HEK293 (cell line): ENCODE measurements at regions not wholly inside any gene's neighbourhood (a gene's known extent, or its start where the extent isn't known, plus 50 kb on each side); places are given as distances from the start of the nearest gene placed in this dataset.

Experiments
- CTCF ChIA-PET: fragments of 350-600 bp; formaldehyde crosslinking; extraction: SDS; loops from one replicate; lab custom pipeline; 2021; ENCODE audit warnings: antibody characterized with exemption; lab: Yijun Ruan, JAX
- POLR2A ChIA-PET: fragments of 300-600 bp; formaldehyde crosslinking; extraction: SDS; loops from one replicate; lab custom pipeline; 2020; ENCODE audit warnings: antibody characterized with exemption, inconsistent platforms; lab: Yijun Ruan, JAX
- H3K27ac ChIP-seq: fragments of 200-500 bp; sonication (Bioruptor generic); 2 replicates; pipeline ENCODE4 v1.5.1; 2014; ENCODE audit warnings: low read depth, low read length, control low read depth, inconsistent platforms; ENCODE audit errors: extremely low read depth
- H3K36me3 ChIP-seq, 2 experiments: fragments of 200-500 bp in 1 of 2; sonication (Bioruptor generic) in 1 of 2; 1 replicate in 1 of 2; 2 replicates in 1 of 2; pipeline ENCODE4 v1.5.1; 2014 to 2017; ENCODE audit warnings: inconsistent platforms in 2 of 2, low read length in 2 of 2; ENCODE audit not compliant: control insufficient read depth in 2 of 2, insufficient read depth in 1 of 2
- H3K4me1 ChIP-seq: fragments of 200-500 bp; sonication (Bioruptor generic); 2 replicates; pipeline ENCODE4 v1.5.1; 2014; ENCODE audit warnings: mild to moderate bottlenecking, low read length, inconsistent platforms; ENCODE audit not compliant: control insufficient read depth, insufficient read depth
- H3K4me3 ChIP-seq: 2 replicates; pipeline ENCODE4 v1.5.1; 2011; ENCODE audit warnings: low read depth, mild to moderate bottlenecking, control low read depth, low read length, moderate library complexity
- H3K9me3 ChIP-seq: fragments of 200-500 bp; sonication (Bioruptor generic); 2 replicates; pipeline ENCODE4 v1.5.1; 2014; ENCODE audit warnings: low read depth, low read length, inconsistent platforms; ENCODE audit not compliant: control insufficient read depth, insufficient read depth
- MZF1 ChIP-seq: fragments of 450-650 bp; formaldehyde crosslinking; IDR thresholded peaks from 2 replicates; pipeline ENCODE4 v1.5.1; 2017; ENCODE audit warnings: missing biosample characterization, missing genetic modification characterization, borderline replicate concordance
- OVOL3 ChIP-seq: fragments of 450-650 bp; formaldehyde crosslinking; IDR thresholded peaks from 2 replicates; pipeline ENCODE4 v1.5.1; 2016; ENCODE audit warnings: missing biosample characterization, missing genetic modification characterization
- PBX3 ChIP-seq: sonication (generic); formaldehyde crosslinking; IDR thresholded peaks from 2 replicates; pipeline ENCODE4 v1.8.1; 2022; ENCODE audit warnings: mild to moderate bottlenecking, moderate library complexity, missing genetic modification reagents
- ZFP41 ChIP-seq: fragments of 450-650 bp; formaldehyde crosslinking; IDR thresholded peaks from 2 replicates; pipeline ENCODE4 v1.5.1; 2016; ENCODE audit warnings: missing biosample characterization, missing genetic modification characterization, borderline replicate concordance
- ZIC2 ChIP-seq: fragments of 450-650 bp; formaldehyde crosslinking; IDR thresholded peaks from 2 replicates; pipeline ENCODE4 v1.5.1; 2016; ENCODE audit warnings: missing biosample characterization, missing genetic modification characterization
- ZNF19 ChIP-seq: fragments of 450-650 bp; formaldehyde crosslinking; IDR thresholded peaks from 2 replicates; pipeline ENCODE4; 2016; ENCODE audit warnings: missing biosample characterization, missing genetic modification characterization, low read depth
- ZNF248 ChIP-seq: fragments of 450-650 bp; formaldehyde crosslinking; IDR thresholded peaks from 2 replicates; pipeline ENCODE4 v1.5.1; 2017; ENCODE audit warnings: missing biosample characterization, missing genetic modification characterization
- ZNF426 ChIP-seq: fragments of 450-650 bp; formaldehyde crosslinking; IDR thresholded peaks from 2 replicates; pipeline ENCODE4 v1.5.1; 2017; ENCODE audit warnings: missing biosample characterization, missing genetic modification characterization, mild to moderate bottlenecking, inconsistent platforms, moderate library complexity
- ZNF558 ChIP-seq: fragments of 450-650 bp; formaldehyde crosslinking; IDR thresholded peaks from 2 replicates; pipeline ENCODE4 v1.5.1; 2016; ENCODE audit warnings: missing biosample characterization, missing genetic modification characterization
- ZNF623 ChIP-seq: fragments of 450-650 bp; formaldehyde crosslinking; IDR thresholded peaks from 2 replicates; pipeline ENCODE4 v1.5.1; 2016; ENCODE audit warnings: missing biosample characterization, missing genetic modification characterization
- ZNF658 ChIP-seq: fragments of 450-650 bp; formaldehyde crosslinking; IDR thresholded peaks from 2 replicates; pipeline ENCODE4; 2016; ENCODE audit warnings: missing biosample characterization, missing genetic modification characterization
- ZNF660 ChIP-seq: fragments of 450-650 bp; IDR thresholded peaks from 2 replicates; pipeline ENCODE4 v1.5.1; 2018; ENCODE audit warnings: missing biosample characterization, mild to moderate bottlenecking, missing genetic modification characterization
- ZNF670 ChIP-seq: fragments of 450-650 bp; formaldehyde crosslinking; IDR thresholded peaks from 2 replicates; pipeline ENCODE4 v1.5.1; 2016; ENCODE audit warnings: missing biosample characterization, missing genetic modification characterization, low read depth
- ZNF707 ChIP-seq: fragments of 450-650 bp; formaldehyde crosslinking; IDR thresholded peaks from 2 replicates; pipeline ENCODE4 v1.5.1; 2016; ENCODE audit warnings: missing biosample characterization, missing genetic modification characterization
- ZNF785 ChIP-seq: fragments of 450-650 bp; formaldehyde crosslinking; IDR thresholded peaks from 2 replicates; pipeline ENCODE4 v1.5.1; 2016; ENCODE audit warnings: missing biosample characterization, missing genetic modification characterization
- ZXDB ChIP-seq: fragments of 450-650 bp; formaldehyde crosslinking; IDR thresholded peaks from 2 replicates; pipeline ENCODE4 v1.5.1; 2016; ENCODE audit warnings: missing biosample characterization, missing genetic modification characterization
- TF ChIP-seq, protein P1 (sequence below): fragments of 450-650 bp; formaldehyde crosslinking; IDR thresholded peaks from 2 replicates; pipeline ENCODE4 v1.5.1; 2016; ENCODE audit warnings: missing biosample characterization, missing genetic modification characterization, borderline replicate concordance
- TF ChIP-seq, protein P2 (sequence below): fragments of 450-650 bp; formaldehyde crosslinking; IDR thresholded peaks from 2 replicates; pipeline ENCODE4 v1.5.1; 2016; ENCODE audit warnings: missing biosample characterization, missing genetic modification characterization

DNA sequence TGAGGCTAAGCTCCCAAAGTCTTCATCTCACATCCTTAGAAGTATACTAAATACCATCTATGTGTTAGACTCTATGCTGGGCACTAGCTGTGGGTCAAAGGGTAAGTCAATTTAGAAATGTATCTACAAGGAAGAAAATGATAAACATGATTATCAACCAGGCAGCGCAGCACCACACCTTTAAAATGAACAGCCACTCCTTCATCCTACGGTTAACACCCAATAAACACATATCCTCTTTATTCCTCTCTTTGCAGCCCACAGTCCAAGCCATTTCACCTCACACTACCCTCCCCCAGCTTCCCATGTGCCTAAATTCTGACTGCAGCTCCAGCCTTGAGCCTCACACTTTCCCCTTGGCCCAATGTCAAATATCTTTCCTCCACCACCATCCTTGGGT is 362.6 kb downstream of the FGFR2 start (continued):
- TF ChIP-seq PBX3 (CRISPR knock-in tag) (no peak), ZXDB (no peak), ZNF558 (tag by site-specific recombination) (no peak), ZNF19 (no peak), OVOL3 (tag by site-specific recombination) (no peak), ZNF426 (tag by site-specific recombination) (no peak)

DNA sequence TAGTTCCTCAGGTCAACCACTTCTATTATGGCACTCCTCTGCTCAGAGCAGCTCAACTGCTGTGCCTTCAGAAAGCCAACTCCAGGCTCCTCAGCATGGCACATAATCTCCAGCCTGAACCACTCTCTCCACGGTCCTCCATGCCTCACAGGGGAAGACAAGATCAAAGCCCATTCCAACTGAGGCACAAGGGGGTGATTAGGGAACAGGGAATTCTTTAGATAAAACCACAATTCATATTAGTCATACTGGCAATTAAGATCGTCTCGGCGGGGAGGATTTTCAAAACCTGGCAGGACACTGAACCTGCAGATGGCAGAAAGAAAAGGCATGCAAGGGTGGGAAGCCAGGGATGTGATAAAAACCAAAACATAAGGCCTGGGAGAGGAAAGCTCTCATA is 361.6 kb downstream of the FGFR2 start:
- no peak overlapping the region for H3K27ac ChIP-seq
- TF ChIP-seq ZIC2 (0 out of 2 replicates have a peak, but pooled peaks have one; percentile 7), MZF1 (tag by site-specific recombination) (no peak), ZNF660 (tag by site-specific recombination) (no peak)
- TF ChIP-seq, protein P1, sequence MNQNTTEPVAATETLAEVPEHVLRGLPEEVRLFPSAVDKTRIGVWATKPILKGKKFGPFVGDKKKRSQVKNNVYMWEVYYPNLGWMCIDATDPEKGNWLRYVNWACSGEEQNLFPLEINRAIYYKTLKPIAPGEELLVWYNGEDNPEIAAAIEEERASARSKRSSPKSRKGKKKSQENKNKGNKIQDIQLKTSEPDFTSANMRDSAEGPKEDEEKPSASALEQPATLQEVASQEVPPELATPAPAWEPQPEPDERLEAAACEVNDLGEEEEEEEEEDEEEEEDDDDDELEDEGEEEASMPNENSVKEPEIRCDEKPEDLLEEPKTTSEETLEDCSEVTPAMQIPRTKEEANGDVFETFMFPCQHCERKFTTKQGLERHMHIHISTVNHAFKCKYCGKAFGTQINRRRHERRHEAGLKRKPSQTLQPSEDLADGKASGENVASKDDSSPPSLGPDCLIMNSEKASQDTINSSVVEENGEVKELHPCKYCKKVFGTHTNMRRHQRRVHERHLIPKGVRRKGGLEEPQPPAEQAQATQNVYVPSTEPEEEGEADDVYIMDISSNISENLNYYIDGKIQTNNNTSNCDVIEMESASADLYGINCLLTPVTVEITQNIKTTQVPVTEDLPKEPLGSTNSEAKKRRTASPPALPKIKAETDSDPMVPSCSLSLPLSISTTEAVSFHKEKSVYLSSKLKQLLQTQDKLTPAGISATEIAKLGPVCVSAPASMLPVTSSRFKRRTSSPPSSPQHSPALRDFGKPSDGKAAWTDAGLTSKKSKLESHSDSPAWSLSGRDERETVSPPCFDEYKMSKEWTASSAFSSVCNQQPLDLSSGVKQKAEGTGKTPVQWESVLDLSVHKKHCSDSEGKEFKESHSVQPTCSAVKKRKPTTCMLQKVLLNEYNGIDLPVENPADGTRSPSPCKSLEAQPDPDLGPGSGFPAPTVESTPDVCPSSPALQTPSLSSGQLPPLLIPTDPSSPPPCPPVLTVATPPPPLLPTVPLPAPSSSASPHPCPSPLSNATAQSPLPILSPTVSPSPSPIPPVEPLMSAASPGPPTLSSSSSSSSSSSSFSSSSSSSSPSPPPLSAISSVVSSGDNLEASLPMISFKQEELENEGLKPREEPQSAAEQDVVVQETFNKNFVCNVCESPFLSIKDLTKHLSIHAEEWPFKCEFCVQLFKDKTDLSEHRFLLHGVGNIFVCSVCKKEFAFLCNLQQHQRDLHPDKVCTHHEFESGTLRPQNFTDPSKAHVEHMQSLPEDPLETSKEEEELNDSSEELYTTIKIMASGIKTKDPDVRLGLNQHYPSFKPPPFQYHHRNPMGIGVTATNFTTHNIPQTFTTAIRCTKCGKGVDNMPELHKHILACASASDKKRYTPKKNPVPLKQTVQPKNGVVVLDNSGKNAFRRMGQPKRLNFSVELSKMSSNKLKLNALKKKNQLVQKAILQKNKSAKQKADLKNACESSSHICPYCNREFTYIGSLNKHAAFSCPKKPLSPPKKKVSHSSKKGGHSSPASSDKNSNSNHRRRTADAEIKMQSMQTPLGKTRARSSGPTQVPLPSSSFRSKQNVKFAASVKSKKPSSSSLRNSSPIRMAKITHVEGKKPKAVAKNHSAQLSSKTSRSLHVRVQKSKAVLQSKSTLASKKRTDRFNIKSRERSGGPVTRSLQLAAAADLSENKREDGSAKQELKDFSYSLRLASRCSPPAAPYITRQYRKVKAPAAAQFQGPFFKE, result no peak
- TF ChIP-seq, all 188 proteins: peak for 1
- H3K4me3 ChIP-seq, result no peak overlapping the region
- no peaks in the 10 kb centered on the region for H3K36me3 ChIP-seq
- POLR2A ChIA-PET, result no interaction called here
- no peaks in the 10 kb centered on the region for H3K4me1 ChIP-seq
- peaks cover 3% of the 10 kb centered on the region; the same call in 1 of the 2 replicates for H3K9me3 ChIP-seq
- CTCF ChIA-PET, result interaction anchor here (0.7 to 1.1 kb wide), 2 partner anchors 9 to 65 kb away, joined by 3 read pairs; no protein-coding TSS in a partner anchor

DNA sequence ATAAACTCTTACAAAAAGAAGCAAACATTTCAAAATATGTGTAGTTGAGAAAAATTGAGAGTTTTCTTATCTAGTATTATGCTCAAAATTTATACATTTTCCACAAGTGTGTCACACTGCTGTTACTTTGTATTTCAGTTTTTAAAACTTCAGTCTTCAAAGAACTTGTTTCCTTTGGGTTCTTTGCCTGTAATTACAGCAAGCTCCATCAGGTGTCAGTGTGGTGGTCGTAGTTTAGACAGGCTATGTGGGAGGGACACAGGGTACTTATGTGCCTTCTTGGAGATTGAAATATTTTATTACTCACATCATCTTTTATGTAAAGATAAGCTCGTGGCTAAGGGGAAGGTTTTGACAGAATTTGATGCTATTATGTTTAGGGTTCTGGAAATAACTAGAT is 360.5 kb downstream of the FGFR2 start:
- no peaks in the 10 kb centered on the region for H3K36me3 ChIP-seq
- H3K27ac ChIP-seq, result no peak overlapping the region
- POLR2A ChIA-PET, result no interaction called here
- TF ChIP-seq ZNF248 (tag by site-specific recombination) (no peak), ZNF658 (tag by site-specific recombination) (no peak), ZNF707 (tag by site-specific recombination) (no peak), ZNF623 (tag by site-specific recombination) (no peak), ZNF670 (tag by site-specific recombination) (no peak), ZNF785 (tag by site-specific recombination) (no peak), ZFP41 (tag by site-specific recombination) (no peak), PBX3 (CRISPR knock-in tag) (no peak)
- TF ChIP-seq, protein P2, sequence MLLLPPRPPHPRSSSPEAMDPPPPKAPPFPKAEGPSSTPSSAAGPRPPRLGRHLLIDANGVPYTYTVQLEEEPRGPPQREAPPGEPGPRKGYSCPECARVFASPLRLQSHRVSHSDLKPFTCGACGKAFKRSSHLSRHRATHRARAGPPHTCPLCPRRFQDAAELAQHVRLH (tag by site-specific recombination), result no peak
- CTCF ChIA-PET, result interaction anchor here (0.6 to 1.4 kb wide), 5 partner anchors 10 to 365 kb away, joined by 4 to 5 read pairs (median 4); no protein-coding TSS in a partner anchor
- no peaks in the 10 kb centered on the region for H3K4me1 ChIP-seq
- H3K4me3 ChIP-seq, result no peak overlapping the region
- H3K9me3 ChIP-seq, result peaks cover 3% of the 10 kb centered on the region; the same call in 1 of the 2 replicates
